HG03064 (cell line): ENCODE measurements at regions not wholly inside any gene's neighbourhood (a gene's known extent, or its start where the extent isn't known, plus 50 kb on each side); places are given as distances from the start of the nearest gene placed in this dataset.

Experiments
- ATAC-seq: cut with Tn5 transposase; IDR thresholded peaks from one replicate; pipeline ENCODE4 v1.9.1; 2021; ENCODE audit warnings: low read depth; ENCODE audit not compliant: unreplicated experiment

DNA sequence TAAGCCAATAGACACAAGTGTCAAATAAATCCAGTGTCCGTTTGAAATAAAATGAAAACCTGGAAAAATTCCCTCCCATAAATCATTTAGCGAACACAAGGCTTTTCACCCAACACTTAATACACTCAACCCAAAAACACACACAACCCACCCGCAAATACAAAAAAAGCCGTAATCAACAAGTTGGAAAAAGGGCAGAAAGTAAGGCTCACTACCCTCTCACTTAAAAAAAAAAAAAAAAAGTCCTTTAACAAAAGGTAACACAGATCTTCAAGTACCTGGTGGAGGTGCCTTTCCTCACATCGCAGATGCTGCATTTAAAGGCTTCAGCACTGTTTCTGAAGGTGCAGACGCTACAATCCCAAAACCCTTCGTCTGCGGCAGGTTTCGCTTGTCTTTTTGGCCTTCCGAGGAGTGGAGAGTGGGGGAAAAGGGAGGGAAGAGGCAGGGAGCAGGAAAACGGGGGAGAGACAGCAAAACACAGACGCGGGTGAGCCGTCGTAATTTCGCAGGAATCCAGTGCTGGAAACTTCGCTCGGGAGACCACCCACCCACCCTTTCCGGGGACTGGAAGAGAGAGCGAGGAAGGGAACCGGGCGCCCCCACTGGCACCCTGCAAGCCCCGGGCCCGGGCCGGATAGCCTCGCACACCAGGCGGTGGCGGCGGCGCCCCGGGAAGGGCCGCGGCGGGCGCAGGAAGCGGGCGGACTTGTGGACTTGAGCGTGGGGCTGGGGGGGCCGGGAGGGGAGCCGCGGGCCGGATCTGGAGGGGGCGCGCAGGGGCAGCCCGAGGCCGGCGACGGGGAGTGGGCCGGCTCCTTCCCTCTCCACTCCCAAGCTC lies 401.8 kb downstream of the SHQ1 start, which contains the start of gene RYBP:
RYBP (minus strand) TSS at position 404 of the 841 bp plus-strand sequence.
- peak; percentile 31 for ATAC-seq

DNA sequence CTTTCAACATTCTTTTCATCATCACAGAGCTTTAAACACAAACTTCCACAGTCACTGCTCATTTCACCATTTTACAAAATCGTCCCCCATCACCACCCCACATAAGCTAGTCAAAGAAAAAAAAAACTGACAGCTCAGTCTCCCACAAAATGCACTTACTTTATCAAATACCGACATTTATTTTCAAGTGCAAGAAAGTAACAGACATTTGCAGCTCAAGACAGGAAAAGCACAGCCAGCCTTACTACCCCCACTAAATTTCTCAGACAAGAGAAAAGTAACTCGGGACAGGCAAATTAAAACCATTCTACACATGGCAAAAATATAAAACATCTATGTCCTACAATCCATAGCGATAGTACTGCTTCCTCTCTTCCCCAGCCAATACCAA lies 402.4 kb downstream of the SHQ1 start:
- ATAC-seq: no peak

- ATAC-seq: no peak
Measured at GRCh38 chr3:72444656-72445223, 403.5 kb downstream of the SHQ1 start.

DNA sequence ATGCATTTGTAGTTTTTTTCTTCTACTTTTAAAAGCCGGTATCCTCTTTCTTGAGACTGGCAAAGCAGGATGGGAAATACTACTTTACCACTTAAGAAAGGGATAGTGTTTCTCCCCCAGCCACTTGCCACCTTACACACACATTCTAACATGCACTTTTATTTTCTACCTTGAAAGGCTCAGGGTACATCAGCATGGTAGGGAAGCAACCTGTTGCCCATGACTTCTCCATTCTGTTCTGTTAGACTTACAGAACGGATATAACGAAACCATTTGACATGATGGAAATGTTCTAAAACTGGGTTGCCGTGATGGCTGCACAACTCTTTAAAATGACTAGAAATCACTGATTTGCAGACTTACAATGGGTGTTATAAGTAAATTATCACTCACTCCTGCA lies 405.5 kb downstream of the SHQ1 start:
- ATAC-seq: no peak

GRCh38 chr3:72441284-72441994 lies 406.8 kb downstream of the SHQ1 start:
- ATAC-seq: no peak

DNA sequence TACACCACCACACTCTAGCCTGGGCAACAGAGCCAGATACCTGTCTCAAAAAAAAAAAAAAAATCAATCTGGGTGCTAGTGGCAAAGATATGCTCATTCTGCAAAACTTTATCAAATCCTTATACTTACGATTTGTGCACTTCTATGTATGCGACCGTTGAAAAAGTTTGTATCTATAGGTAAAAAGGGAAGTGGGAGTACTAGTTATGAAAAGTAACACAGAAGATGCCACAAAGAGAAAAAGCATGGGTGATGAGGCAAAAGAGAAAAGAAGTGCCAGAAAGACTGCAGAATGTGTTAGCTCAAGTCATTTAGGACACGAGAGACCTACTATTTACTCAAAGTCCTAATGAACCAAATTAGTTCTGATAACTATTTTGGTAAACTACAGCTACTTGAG lies 407.8 kb downstream of the SHQ1 start:
- ATAC-seq: peak; percentile 49

DNA sequence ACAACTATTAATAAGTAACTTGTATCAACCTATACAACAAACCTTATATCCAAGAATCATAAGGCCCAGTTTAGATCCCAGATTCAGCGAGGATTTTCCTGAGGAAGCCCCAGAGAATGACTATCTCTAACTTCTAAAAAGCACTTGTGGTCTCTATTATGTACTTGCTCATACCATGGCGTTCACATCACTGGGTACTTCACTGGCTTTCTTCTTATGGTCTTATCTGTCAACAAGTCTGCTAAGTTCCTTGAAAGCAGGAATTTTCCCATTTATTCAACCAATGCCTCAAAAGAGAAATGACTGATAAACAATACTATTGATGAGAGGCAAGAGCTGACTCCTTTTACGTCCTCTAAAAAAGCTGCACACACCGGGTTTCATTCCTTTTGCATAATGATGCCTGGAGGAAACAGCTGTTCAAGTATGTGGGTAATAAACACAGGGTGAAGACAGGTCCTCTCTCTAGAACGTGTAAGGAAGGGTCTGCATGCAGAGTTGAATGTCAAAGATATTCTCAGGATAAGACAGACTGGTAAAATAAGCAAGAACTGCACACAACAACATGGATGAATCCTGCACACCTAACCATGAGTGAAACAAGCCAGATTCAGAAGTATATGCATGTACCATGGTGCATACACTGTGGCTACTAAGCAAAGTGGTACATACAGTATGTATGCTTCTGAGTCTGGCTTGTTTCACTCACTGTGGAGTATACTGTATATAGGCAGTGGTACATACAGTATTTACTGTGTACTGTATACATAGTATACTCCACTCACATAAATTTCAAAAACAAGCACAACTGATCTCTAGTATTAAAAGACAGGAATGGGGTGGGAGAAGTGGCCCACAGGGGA lies 408.7 kb downstream of the SHQ1 start:
- peak; percentile 37 for ATAC-seq

DNA sequence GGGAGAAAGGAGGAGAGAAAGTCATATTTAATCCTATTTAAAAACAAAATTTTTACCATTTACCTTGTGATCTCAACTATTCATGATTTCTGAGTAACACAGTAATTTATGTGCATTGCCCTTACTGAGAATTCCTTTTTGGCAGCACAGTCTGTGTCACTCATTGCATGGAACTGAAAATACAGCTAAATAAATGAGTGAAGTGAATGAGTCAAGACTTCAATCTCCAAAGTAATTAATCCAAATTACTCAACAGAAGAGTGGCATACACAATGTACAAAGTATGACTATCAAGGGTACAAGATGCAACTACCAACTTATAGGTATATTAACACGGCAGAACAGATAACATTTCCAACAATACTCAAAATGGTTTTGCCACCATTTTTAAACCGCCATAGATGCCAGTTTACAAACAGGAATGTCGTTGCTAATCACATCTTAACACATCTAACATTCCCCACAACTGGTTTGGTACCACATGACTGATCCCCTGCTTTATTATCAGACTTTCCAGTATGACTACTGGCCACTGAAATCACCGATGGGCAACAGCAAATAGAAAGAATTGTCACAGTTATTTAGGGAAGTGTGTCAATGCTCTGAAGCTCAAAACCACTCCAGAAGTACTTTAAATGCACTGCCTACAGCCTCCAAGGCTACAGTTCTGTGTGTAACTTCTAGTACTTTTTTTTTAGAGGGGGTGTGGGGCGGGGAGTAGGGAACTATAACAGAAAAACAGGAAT lies 410.4 kb downstream of the SHQ1 start:
- ATAC-seq: no peak

GRCh38 chr3:72436863-72437592 lies 411.2 kb downstream of the SHQ1 start:
- no peak for ATAC-seq

DNA sequence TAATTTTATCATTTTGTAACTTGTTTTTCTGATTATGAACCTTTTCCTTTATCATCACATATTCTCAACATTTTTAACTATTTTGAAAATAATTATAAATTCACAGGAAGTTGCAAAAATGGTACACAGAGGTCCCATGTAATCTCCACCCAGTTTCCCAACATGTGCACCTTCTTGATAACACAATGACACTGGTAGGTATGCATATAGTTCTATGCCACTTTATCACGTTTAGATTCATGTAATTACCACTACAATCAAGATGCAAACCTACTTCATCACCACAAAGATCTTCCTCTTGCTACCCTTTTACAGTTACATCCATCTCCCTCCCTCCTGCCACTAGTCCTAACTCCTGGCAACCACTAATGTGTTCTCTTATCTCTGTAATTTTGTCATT lies 413.9 kb downstream of the SHQ1 start:
- ATAC-seq: no peak

DNA sequence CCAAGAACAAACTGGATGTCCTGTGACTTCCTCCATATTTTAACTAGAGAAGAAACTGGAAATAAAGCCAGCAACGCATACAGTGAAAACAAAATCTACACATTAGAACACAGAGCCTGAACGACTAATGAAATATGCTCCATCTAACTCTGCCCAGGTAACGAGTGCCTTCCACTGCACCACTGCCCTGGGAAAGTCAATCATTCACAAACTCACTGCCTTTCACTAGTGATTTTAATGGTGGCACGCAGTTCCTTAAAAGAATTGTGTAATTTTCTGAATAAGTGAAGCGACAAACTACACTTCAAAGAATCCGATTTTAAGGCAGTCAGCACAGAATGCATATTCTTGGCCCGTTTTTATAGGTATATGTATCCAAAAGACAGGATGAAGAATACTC lies 416.0 kb downstream of the SHQ1 start:
- ATAC-seq: no peak

- ATAC-seq: no peak
Measured at GRCh38 chr3:72429589-72430353, 418.5 kb downstream of the SHQ1 start.

DNA sequence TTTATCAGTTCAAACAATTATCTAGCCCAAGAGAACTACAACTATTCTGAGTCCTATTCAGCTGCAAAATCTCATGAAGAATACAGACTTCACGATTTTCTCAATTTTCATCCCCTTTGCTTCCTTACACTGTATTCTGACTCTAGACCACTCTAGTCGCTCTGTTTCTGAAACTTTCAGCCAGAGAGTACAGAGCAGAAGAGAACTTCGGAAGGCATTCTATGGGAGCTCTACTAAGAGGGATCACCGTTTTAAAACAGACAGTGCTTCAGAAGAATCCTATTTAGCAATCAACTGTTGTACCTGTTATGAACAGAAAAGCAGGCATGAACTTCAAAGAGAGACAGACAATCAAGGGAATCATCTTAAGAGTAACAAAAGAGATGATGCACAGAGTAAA lies 419.4 kb downstream of the SHQ1 start:
- ATAC-seq: no peak

GRCh38 chr3:72427624-72428023 lies 420.6 kb downstream of the SHQ1 start:
- no peak for ATAC-seq

DNA sequence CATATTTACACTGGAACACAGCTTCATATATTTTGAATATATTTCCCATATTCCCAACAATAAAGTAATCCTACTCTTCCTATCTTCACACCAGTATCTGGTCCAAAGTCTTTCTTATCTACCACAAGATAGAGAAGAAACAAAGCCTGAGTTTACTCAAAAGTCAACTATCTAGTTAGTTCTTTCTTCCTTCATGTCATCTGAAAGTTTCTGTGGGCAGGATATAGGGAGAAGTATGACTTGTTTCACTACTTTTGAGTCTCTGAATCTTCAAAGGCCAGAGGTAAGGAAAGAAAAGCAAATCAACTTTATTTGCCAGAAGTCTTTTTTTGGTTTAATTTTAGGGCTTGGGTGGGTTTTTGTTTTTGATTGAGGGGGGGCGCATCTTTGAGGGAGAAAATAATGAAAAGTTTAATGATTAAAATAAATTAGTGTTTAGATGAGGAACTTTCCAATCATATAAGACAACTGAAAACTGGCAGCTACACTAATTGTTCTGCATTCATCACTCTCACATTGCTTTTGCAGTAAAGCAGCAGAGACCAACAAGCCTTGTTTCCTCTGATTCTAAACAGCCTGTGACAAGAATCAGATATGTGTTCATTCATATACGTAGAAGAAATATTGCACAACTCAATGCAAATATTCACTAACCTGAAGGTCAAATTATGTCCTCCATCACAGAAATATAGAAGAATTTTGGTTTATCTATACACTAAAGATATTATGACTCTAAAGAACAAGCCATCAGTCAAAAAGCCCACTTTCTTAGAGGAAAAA lies 421.4 kb downstream of the SHQ1 start:
- peak; percentile 59 for ATAC-seq

DNA sequence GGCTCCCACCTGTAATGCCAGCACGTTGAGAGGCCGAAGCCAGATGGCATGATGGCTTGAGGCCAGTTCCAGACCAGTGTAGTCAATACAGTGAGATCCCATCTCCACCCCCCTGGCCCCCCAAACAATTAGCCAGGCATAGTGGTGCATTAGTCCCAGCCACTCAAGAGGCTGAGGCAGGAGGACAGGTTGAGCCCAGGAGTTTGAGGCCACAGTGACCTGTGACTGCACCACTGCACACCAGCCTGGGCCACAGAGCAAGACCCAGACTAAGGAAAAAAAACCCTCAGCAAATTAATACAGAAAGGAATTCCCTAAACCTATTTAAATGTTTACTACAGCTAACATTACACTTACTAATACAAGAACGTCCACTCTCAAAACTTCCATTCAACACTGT lies 424.6 kb downstream of the SHQ1 start:
- ATAC-seq: no peak

DNA sequence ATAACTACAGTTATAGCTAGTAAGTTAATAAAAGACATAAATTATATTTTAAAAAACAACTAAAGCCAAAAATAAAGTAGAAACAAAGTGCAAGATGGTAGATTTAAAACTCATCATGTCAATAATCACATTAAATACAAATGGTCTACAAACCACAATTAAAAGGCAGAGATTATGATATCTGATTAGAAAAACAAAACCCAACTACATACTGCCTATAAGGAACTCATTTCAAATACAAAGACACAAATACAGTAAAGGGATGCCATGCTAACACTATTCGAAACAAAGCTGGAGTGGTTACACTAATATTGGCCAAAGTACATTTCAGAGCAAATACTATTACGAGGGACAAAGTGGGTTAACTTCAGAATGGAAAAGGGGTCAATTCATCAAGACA lies 426.5 kb downstream of the SHQ1 start:
- no peak for ATAC-seq

- no peak for ATAC-seq
Measured at GRCh38 chr3:72421126-72421525, 427.1 kb downstream of the SHQ1 start.
